AG04450 (cell line): ENCODE measurements at regions not wholly inside any gene's neighbourhood (a gene's known extent, or its start where the extent isn't known, plus 50 kb on each side); places are given as distances from the start of the nearest gene placed in this dataset.

ENCODE experiments used
- CTCF ChIA-PET: fragments of 300-600, 350-600 bp; formaldehyde crosslinking; extraction: SDS; loops from one replicate; lab custom pipeline; 2022; ENCODE audit warnings: antibody characterized with exemption, inconsistent platforms; lab: Charles Lee
- POLR2A ChIA-PET: fragments of 350-600 bp; formaldehyde crosslinking; extraction: SDS; loops from one replicate; lab custom pipeline; 2021; ENCODE audit warnings: antibody characterized with exemption, inconsistent platforms; lab: Yijun Ruan, JAX
- DNase-seq: peaks from one replicate; pipeline ENCODE4 v3.0.0-alpha.2; 2011; ENCODE audit warnings: low read depth, low spot score
- H3K27ac ChIP-seq: one replicate; pipeline ENCODE4 v1.5.1; 2012; ENCODE audit warnings: low read depth, low read length, control low read depth
- H3K27me3 ChIP-seq: one replicate; pipeline ENCODE4 v1.6.0; 2012; ENCODE audit warnings: low read length; ENCODE audit not compliant: control insufficient read depth, insufficient read depth
- H3K4me3 ChIP-seq: 2 replicates; pipeline ENCODE4 v1.5.1; 2011; ENCODE audit warnings: mild to moderate bottlenecking, low read depth, low read length, control low read depth
- H3K9me3 ChIP-seq: 2 replicates; pipeline ENCODE4 v1.5.1; 2012; ENCODE audit warnings: low read length; ENCODE audit not compliant: control insufficient read depth, insufficient read depth
- CTCF ChIP-seq: IDR thresholded peaks from 2 replicates; pipeline ENCODE4 v1.5.1; 2011; ENCODE audit warnings: low read depth, low read length, control low read depth, inconsistent platforms

GRCh38 chr5:158436271-158437065 lies 577.5 kb upstream of the CLINT1 start:
- Histone ChIP-seq H3K9me3 (no peaks in the 10 kb centered on the region), H3K27ac (no peak overlapping the region), H3K27me3 (no peaks in the 10 kb centered on the region), H3K4me3 (no peak overlapping the region)
- CTCF ChIA-PET = interaction anchor here (0.5 kb wide), 1 partner anchor 49 kb away, joined by 4 read pairs; no protein-coding TSS in a partner anchor
- POLR2A ChIA-PET = no interaction called here
- TF ChIP-seq CTCF = no peak
- DNase-seq = no peak

GRCh38 chr5:158435161-158435616 lies 576.2 kb upstream of the CLINT1 start:
- POLR2A ChIA-PET = no interaction called here
- Histone ChIP-seq H3K27me3 (no peaks in the 10 kb centered on the region), H3K4me3 (no peak overlapping the region), H3K27ac (no peak overlapping the region), H3K9me3 (no peaks in the 10 kb centered on the region)
- no peak for DNase-seq
- CTCF ChIA-PET = no interaction called here
- no peak for TF ChIP-seq CTCF

GRCh38 chr5:158434749-158435148 lies 575.8 kb upstream of the CLINT1 start:
- H3K9me3 ChIP-seq = no peaks in the 10 kb centered on the region
- no peak overlapping the region for H3K27ac ChIP-seq
- ChIA-PET CTCF (no interaction called here), POLR2A (no interaction called here)
- no peaks in the 10 kb centered on the region for H3K27me3 ChIP-seq
- no peak for DNase-seq
- no peak overlapping the region for H3K4me3 ChIP-seq
- no peak for TF ChIP-seq CTCF

GRCh38 chr5:158433634-158434033 lies 574.7 kb upstream of the CLINT1 start:
- no peak for TF ChIP-seq CTCF
- H3K9me3 ChIP-seq = no peaks in the 10 kb centered on the region
- H3K27ac ChIP-seq = no peak overlapping the region
- no peaks in the 10 kb centered on the region for H3K27me3 ChIP-seq
- H3K4me3 ChIP-seq = no peak overlapping the region
- no peak for DNase-seq
- CTCF ChIA-PET = no interaction called here
- POLR2A ChIA-PET = no interaction called here

GRCh38 chr5:158431369-158432029 lies 572.6 kb upstream of the CLINT1 start:
- H3K9me3 ChIP-seq = no peaks in the 10 kb centered on the region
- no peak overlapping the region for H3K4me3 ChIP-seq
- no peak for DNase-seq
- ChIA-PET POLR2A (no interaction called here), CTCF (no interaction called here)
- no peak overlapping the region for H3K27ac ChIP-seq
- H3K27me3 ChIP-seq = peaks cover 2% of the 10 kb centered on the region
- no peak for TF ChIP-seq CTCF
